WI38 (cell line): ENCODE measurements at regions not wholly inside any gene's neighbourhood (a gene's known extent, or its start where the extent isn't known, plus 50 kb on each side); places are given as distances from the start of the nearest gene placed in this dataset.

Experiments used
- H3K4me3 ChIP-seq: 2 replicates; pipeline ENCODE4 v1.5.1; 2011; ENCODE audit warnings: low read depth, mild to moderate bottlenecking, control low read depth, low read length
- CTCF ChIP-seq: IDR thresholded peaks from 2 replicates; pipeline ENCODE4 v1.5.1; 2012; ENCODE audit warnings: low read depth, mild to moderate bottlenecking, control low read depth, low read length

- no peak for TF ChIP-seq CTCF
- no peak overlapping the region for H3K4me3 ChIP-seq
Measured at GRCh38 chr20:1813674-1814635, 81.3 kb upstream of the SIRPA start.

- TF ChIP-seq CTCF: no peak
- no peak overlapping the region for H3K4me3 ChIP-seq
Measured at GRCh38 chr20:1813101-1813529, 82.1 kb upstream of the SIRPA start.

GRCh38 chr20:1811621-1812498, 83.3 kb upstream of the SIRPA start:
- no peak for TF ChIP-seq CTCF
- no peak overlapping the region for H3K4me3 ChIP-seq

GRCh38 chr20:1810926-1811620, 84.1 kb upstream of the SIRPA start:
- H3K4me3 ChIP-seq: no peak overlapping the region
- no peak for TF ChIP-seq CTCF

- H3K4me3 ChIP-seq: no peak overlapping the region
- no peak for TF ChIP-seq CTCF
Measured at GRCh38 chr20:1810572-1810925, 84.7 kb upstream of the SIRPA start.

- no peak for TF ChIP-seq CTCF
- no peak overlapping the region for H3K4me3 ChIP-seq
Measured at GRCh38 chr20:1809611-1810510, 85.3 kb upstream of the SIRPA start.
